ENCODE measurements at regions not wholly inside any gene's neighbourhood (a gene's known extent, or its start where the extent isn't known, plus 50 kb on each side); places are given as distances from the start of the nearest gene placed in this dataset.

DNA sequence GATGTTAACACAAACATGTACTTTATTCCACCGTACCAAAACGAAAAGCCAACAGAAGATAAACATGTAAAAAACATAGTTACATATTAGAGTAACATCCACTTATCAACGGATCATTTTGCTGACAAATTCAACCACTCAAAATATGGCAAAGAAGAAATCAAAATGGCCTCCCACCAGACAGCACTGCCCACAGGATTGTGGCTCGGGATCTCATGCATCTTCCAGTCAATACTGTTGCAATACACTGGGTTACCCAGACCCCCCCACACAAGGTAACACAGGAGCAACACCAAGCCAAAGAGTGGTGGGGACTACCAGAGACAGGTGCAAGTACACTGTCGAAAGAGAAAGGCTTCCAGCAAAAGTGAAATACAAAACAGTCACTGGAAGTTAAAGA, 57.9 kb upstream of the NHSL1 start:
- TF ChIP-seq TAF1 (IDR thresholded peaks at IDR 0.05; ENCODE audit: borderline replicate concordance, insufficient read depth, low read length): no peak
- no peak for TF ChIP-seq SIN3A (IDR thresholded peaks at IDR 0.05; ENCODE audit: borderline replicate concordance, insufficient read depth, low read length)

All from PFSK-1 (cell line).